ENCODE measurements at regions not wholly inside any gene's neighbourhood (a gene's known extent, or its start where the extent isn't known, plus 50 kb on each side); places are given as distances from the start of the nearest gene placed in this dataset.
A peak's percentile ranks its signal among the peaks of the same experiment; 100 is the strongest.

- peak; percentile 6 for DNase-seq (ENCODE audit: low spot score)
Observed at GRCh38 chr18:54717673-54718407, 110.4 kb upstream of the RAB27B start.

- DNase-seq (ENCODE audit: low spot score), result no peak
Observed at GRCh38 chr18:54718408-54718773, 109.9 kb upstream of the RAB27B start.

- no peak for DNase-seq (ENCODE audit: low spot score)
Observed at GRCh38 chr18:54720620-54721019, 107.7 kb upstream of the RAB27B start.

- no peak for DNase-seq (ENCODE audit: low spot score)
Observed at GRCh38 chr18:54726143-54726542, 102.1 kb upstream of the RAB27B start.

- DNase-seq (ENCODE audit: low spot score), result no peak
Observed at GRCh38 chr18:54734059-54734458, 94.2 kb upstream of the RAB27B start.

GRCh38 chr18:54736981-54737380 lies 91.3 kb upstream of the RAB27B start:
- DNase-seq (ENCODE audit: low spot score), result no peak

- no peak for DNase-seq (ENCODE audit: low spot score)
Observed at GRCh38 chr18:54737986-54738385, 90.3 kb upstream of the RAB27B start.

- no peak for DNase-seq (ENCODE audit: low spot score)
Observed at GRCh38 chr18:54739476-54739875, 88.8 kb upstream of the RAB27B start.

- DNase-seq (ENCODE audit: low spot score), result no peak
Observed at GRCh38 chr18:54740136-54740846, 88.0 kb upstream of the RAB27B start.

- DNase-seq (ENCODE audit: low spot score), result no peak
Observed at GRCh38 chr18:54742120-54742519, 86.2 kb upstream of the RAB27B start.

GRCh38 chr18:54742659-54743604 lies 85.3 kb upstream of the RAB27B start:
- DNase-seq (ENCODE audit: low spot score), result no peak

GRCh38 chr18:54743605-54743995 lies 84.7 kb upstream of the RAB27B start:
- no peak for DNase-seq (ENCODE audit: low spot score)

- DNase-seq (ENCODE audit: low spot score), result no peak
Observed at GRCh38 chr18:54749291-54749690, 79.0 kb upstream of the RAB27B start.

- no peak for DNase-seq (ENCODE audit: low spot score)
Observed at GRCh38 chr18:54750350-54750749, 77.9 kb upstream of the RAB27B start.

- no peak for DNase-seq (ENCODE audit: low spot score)
Observed at GRCh38 chr18:54752185-54752584, 76.1 kb upstream of the RAB27B start.

GRCh38 chr18:54755456-54755855 lies 72.8 kb upstream of the RAB27B start:
- no peak for DNase-seq (ENCODE audit: low spot score)

GRCh38 chr18:54762386-54762785 lies 65.9 kb upstream of the RAB27B start:
- DNase-seq (ENCODE audit: low spot score), result no peak

GRCh38 chr18:54764786-54765185 lies 63.5 kb upstream of the RAB27B start:
- DNase-seq (ENCODE audit: low spot score), result no peak

- no peak for DNase-seq (ENCODE audit: low spot score)
Observed at GRCh38 chr18:54765636-54766375, 62.5 kb upstream of the RAB27B start.

- no peak for DNase-seq (ENCODE audit: low spot score)
Observed at GRCh38 chr18:54766634-54767033, 61.6 kb upstream of the RAB27B start.

- DNase-seq (ENCODE audit: low spot score), result no peak
Observed at GRCh38 chr18:54767098-54767497, 61.2 kb upstream of the RAB27B start.

Data from germinal center (tissue), 1 donor.